ENCODE measurements at regions not wholly inside any gene's neighbourhood (a gene's known extent, or its start where the extent isn't known, plus 50 kb on each side); places are given as distances from the start of the nearest gene placed in this dataset.
"Not testable (repeated sequence)": the region's sequence is repeated elsewhere in the genome, so short reads cannot be mapped to it uniquely, and the experiment has no call there.

DNA sequence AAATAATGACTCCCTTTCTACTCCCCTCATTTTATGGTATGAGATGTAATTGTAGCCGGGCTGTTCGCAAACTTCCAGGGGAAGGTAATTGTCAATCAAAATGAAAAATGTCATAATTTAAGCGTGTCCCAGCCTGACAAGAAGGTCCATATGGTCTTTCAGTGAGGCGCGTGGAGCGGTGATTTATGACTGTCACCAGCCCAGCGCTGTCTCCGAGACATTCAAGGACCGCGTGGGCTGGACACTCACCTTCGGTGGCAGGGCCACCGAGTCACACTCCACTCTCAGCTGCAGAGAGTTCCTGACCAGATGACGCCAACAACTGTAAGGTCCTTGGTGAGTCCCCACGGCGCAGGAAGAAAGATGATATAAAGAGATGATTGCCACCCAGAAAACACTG, 157.7 kb upstream of the TNRC6C start:
- no peak for DNase-seq

DNA sequence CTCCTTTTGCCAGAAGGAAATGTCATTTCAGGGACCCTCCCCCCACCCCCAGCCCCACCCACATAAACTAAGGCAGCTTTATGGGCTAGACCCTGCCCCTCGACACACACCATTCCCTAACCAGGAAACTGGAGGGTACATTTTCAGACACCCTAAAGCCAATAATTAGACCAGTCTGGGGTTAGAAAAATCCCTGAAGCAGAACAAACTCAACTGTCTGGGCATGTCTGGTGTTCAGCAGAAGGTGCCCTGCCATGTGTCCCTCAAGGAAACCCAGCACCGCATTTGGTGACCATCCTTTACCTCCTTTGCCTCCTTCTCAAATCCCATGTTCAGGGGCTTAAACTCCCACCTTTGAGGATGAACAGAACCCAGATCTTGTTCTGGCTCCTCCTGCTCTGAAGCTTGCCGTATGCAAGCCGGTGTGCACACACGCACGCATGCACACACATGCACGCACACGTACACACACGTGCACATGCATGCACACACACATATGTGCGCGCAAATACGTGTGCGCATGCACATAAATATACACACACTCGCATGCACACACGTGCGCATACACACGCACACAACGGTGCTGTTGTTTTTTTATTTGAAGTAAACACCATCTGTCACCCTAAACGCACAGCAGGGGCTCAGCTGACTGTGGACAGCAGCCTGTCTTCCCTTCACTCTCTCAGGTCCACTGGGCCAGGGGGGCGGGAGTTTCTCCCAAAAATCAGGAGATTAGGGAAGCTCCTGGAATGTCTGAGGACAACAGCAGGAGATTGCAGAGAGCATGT, 156.8 kb upstream of the TNRC6C start:
- DNase-seq, result no peak

DNA sequence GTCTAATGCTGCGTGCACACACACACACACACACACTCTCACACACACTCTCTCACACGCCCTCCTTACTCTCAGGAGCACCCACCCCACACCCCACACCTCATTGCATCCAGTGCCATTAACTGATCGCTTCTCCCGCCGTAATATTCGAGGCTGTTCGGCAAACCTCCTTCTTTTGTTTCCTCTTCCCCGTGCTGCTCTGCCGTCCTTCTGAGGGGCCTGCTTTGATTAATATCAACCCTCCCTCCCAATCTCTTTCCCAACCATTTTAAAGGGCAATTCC, 156.2 kb upstream of the TNRC6C start:
- DNase-seq, result no peak

DNA sequence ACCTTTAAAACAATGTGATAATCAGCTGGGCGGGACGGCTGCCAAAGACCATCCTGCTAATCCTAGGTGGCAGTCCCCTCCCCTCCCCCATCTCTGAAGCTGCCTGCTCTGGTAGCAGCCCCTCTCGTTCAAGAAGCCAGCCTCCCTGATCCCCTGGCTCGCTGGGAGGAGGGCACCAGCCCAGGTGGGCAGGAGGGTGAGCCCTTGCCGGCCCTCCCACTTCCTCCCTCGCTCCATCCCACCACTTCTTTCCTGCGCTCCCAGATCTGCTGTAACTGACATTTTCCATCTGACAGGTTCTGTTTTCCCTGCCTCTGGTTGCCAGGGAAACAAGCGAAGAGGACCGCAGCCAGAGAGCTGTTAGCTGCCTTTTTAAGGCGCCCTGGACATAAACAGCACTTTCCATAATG, 155.7 kb upstream of the TNRC6C start:
- DNase-seq, result peak; percentile 57

DNA sequence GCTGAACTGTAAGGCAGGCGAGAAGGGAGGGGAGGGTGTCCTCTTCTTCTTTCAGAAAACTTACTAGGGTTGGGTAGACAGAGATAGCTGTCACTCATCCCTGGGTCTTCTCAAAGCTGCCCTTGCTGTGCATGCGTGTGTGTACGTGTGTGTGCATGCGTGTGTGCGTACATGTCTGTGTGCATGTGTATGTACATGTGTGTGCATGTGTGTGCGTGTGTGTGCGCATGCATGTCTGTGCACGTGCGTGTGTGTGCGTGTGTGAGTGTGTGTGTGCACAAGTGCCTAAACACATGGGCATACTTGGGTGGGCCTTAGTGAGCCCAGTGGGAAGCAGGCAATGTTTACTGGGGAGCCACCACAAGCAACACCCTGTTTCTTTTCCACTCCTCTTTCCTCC, 154.8 kb upstream of the TNRC6C start:
- DNase-seq, result no peak

DNA sequence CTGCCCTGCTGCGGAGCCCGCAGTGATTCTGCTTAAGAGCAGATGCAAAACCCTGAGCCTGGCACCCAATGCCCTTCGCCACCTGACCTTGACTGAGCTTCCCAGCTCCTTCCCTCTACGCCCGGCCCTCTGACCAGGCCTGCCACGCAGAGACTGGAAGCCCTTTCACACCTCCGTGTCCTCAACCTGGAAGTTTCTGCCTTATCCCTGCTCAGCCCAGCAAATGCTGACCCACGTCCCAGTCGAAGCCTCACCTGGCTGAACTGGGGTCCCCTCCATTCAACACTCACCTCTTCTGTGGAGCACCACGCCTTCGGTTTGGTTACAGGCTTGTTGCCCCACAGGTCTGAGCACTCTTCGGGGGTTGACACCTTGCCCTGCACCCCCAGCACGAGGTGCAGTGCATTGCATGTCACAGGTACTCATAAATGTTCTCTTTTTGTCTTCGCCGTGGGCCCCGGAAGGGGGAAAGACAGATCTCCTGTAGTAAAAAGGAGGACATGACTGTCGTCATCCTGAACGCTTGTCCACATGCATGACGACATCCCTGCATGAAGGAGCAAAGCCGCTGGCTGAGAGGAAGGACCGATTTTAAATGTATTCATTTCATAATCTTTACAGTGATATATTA, 153.6 kb upstream of the TNRC6C start:
- DNase-seq, result no peak

DNA sequence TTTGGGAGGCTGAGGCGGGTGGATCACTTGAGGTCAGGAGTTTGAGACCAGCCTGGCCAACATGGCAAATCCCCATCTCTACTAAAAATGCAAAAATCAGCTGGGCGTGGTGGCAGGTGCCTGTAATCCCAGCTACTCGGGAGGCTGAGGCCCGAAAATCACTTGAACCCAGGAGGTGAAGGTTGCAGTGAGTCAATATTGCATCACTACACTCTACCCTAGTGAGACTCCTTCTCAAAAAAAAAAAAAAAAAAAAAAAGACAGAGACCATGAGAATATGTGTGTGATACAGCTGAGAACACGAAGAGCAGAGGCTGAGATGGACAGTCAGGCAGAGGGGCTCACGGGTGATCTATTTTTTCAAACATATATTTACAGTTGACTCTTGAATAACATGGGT, 152.5 kb upstream of the TNRC6C start:
- DNase-seq, result not testable (repeated sequence)

DNA sequence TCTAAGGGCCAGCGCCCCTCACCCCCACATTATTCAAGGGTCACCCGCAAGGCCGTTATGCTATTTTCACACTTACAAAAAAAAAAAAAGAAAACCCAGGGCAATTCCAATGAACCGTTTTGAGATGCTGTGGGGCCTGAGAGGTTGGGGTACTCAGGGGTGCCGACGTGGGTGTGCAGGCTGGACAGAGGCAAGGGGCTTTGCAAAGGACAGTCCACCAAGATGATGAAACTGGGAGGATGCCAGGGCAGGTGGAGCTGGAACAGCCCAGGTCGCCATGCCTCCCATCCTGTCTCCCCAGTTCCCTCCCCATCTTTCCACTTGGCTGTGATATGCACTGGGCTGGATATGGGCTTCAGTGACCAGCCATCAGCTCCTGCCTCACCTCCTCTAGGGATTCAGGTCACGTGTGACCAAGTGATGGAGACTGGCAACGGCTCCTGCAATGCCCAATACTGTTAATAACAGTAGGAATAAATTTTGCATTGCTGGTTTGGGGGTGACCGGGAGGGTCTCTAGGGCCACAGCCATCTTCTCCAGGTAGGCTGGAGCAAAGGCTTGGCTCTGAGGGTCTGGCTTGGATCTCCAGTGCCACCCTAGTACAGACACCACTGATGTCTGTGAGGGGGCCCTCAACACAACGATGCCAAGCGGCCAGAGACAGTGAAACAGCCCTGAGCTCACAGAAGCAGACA, 151.3 kb upstream of the TNRC6C start:
- DNase-seq, result no peak

DNA sequence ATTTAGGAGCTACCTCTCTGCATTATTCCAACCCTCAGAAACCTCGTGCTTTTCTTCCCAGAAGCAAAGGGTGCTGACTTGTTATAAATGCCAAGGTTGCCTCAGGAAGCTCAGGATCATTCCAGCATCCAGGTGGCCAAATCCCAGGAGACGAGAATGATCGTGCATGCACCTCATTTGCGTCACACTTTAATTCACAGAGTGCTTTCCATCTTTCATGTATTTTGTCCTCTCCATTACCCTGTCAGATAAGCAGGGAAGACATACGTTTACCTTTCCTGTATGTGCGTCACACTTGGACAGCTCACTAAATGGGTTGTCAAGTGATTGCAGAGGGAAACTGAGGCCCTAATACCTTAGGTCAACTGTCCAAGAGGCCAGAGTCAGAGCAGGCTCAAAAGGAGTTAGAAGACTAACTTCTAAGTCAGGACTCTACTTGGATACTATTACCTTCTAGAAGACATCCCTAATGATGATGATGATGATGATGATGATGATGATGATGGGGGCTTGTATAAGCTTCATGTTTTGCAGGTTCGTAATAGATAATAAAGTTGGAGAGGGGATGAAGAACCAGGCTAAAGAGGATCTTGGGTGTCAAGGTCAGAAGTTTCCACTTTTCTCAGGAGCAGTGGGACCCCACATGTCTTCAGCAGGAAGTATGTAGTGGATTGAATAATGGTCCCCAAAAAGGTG, 150.6 kb upstream of the TNRC6C start:
- DNase-seq, result no peak

DNA sequence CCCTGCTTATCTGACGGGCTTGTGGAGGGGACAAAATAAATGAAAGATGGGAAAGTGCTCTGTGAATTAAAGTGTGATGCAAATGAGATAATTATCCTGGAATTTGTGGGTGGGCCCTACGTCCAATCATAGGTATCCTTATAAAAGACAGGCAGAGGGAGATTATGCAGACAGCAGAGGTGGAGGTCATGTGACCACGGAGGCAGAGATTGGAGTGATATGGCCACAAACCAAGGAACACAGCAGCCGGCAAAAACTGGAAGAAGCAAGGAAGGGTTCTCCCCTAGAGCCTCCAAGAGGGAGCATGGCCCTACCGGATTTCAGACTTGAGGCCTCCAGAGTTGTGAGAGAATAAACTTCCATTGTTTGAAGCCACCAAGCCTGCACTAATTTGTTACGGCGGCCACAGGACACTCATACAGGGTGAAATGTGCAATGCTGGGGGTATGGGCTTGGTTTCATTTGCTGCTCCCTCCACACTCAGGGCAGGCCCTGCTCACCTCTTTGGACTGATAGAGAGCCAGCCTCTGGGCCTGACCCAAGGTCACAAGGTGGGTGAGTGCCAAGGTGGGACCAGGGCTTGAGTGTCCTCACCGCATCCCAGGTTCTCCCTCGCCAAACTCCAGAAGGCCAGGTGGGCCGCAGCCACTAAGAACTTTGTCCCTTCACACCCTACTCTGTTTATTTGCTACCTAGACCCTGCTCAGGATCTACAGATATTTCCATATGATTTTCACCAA, 149.6 kb upstream of the TNRC6C start:
- no peak for DNase-seq

DNA sequence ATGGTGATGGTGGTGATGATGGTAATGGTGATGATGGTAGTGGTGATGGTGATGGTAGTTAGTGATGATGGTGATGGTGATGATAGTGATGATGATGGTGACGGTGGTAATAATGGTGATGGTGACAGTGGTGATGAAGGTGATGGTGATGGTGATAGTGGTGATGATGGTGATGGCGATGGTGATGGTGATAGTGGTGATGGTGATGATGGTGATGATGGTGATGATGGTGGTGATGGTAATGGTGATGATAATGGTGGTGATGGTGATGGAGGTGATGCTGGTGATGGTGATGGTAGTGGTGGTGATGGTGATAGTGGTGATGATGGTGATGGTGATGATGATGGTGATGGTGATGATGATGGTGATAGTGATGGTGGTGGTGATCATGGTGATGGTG, 148.7 kb upstream of the TNRC6C start:
- no peak for DNase-seq

DNA sequence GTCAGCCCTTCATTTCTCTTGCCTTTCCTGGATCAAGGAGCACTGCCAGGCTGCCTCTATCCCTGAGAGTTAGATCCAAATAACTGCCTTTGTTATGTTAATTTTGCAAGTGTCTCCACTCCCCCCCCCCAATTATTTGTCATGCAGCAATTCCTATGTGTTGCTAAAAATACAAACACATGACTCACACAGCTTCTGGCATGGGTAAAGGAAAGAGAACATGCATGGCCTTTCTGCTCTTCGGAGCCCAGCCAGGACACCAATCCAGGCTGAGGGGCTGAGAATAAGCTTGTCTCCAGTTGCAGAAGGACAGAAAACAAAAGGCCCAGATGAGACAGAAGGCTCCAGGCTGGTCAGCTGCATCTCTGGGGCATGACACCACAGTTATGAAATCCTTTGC, 148.0 kb upstream of the TNRC6C start:
- peak; percentile 90 for DNase-seq

DNA sequence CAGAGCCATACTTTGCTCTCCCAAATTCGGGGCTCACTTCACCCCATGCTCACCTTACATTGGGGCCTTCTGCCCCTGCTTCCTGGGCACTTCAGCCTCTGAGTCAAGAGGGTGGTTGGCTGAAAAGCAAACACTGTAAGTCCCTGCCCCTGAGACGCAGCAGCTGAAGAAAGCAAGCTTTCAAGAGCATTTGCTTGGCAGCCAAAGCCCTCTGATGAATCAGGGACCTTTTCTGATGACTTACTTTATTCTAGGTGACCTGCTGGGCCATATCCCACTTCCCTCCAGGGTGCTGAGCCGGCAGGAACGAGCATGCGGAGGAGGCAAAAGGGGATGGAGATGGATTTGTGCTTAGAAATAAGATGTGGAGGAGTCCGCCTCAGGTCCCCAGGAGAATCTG, 147.0 kb upstream of the TNRC6C start:
- DNase-seq, result no peak

DNA sequence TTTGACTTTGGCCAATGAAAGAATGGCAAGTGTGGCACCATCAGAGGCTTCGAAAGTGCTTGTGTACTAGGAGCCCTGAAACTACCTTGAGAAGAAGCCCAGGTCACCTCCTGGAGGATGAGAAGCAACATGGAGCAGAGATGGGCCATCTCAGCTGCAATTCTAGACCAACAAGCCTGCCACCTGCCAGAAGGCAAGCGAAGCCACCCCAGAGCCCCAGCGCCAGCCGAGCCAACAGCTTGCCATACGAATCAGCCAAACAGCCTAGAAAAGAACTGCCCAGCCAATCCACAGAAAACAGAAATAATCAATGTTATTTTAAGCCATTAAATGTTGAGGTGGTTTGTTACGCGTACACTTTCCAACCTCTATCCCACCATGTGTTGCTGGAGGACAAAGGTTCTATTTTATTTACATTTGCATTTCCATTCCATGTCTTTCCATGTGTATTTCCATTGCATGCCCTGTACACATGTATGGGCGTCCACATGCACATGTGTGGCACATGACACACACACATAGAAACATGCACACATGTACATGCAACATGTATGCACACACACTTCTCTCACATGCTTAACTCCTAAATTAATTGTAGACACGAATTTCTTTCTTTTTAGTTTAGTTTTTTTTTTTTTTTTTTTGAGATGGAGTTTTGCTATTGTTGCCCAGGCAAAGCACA, 144.3 kb upstream of the TNRC6C start:
- DNase-seq, result no peak

DNA sequence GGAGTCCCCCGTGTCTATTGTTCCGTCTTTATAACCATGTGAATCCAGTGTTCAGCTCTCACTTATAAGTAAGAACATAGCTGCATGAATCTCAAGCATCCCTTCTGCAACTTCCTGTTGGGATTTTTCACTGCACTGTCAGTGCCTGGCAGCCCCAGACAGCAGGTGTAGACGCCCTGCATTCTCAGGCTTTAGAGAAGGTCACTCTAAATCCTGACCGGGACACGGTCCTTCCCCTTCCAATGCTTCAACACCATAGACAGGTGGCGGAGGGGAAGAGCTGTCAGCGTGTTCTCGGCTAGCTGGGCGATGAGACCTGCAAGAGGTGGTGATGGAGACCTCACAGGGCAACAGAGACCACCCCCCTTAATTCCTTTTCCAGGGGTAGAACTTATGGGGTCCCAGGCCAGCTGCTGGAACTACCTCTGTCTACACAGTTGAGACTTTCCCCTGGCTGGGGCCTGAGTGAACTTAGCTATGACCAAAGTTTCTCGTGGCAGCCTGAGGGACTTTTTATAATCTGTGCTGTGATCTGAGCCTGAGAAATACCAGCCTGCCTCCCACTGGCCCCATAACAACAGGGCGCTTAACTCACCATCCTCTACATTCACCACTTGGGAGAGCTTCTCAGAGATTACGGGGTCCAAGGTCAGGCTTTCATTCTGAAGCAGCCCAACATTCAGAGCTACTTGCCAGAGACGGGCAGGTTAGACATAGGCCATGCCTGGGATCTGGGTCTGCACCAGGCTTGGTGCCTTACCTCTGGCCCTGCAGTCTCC, 143.2 kb upstream of the TNRC6C start:
- DNase-seq, result no peak

DNA sequence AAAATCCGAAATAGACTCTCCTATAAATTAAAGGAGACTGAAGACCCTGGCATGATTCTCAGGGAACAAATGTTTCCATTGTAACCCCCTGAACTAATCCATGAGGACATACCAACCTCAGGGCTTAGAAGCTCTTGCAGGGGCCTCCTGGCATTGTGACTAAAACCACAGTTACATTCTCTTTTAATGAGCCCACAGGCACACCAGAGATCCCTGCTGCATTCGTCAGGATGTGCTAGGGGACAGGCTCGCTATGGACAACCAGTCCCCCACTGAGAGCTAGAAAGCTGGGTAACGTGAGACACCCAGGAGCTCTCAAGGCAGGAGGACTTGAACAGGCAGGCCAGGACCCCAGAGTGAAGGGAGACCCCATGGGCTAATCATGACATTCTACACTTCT, 140.6 kb upstream of the TNRC6C start:
- no peak for DNase-seq

DNA sequence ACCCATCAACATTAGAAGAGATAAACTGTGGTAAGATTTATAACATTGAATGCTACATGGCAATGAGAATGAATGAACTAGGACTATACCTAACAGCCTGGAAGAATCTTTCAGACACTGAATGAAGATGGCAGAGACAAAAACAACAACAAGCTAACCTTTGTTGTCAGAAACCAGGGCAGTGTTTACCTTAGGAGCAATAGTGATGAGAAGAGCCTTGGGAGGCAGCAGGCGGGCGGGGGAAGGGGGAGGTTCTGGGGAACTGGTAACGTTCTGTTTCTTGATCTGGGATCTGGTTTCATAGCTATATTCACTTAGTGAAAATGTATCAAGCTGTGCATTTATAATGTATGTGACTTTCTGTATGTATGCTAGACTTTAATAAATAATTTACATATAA, 139.0 kb upstream of the TNRC6C start:
- no peak for DNase-seq

DNA sequence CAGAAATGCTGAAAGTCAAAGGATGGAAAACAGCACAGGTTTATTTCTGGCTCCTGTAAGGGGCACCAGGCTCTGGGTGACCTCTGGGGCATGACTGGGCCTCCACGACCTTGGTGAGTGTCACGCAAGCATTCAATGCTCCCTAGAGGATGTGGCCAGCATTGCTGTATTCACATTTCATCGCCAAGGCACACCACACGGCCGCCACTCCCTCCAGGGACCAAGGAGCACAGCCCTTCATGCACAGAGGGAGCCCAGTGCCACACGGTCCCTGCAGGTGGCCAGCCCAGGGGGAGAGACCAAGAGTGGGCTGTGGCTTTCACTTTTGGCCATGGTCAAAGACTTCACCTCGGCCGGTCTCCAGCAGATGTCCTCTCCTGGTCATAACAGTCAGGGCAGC, 137.4 kb upstream of the TNRC6C start:
- DNase-seq, result no peak

DNA sequence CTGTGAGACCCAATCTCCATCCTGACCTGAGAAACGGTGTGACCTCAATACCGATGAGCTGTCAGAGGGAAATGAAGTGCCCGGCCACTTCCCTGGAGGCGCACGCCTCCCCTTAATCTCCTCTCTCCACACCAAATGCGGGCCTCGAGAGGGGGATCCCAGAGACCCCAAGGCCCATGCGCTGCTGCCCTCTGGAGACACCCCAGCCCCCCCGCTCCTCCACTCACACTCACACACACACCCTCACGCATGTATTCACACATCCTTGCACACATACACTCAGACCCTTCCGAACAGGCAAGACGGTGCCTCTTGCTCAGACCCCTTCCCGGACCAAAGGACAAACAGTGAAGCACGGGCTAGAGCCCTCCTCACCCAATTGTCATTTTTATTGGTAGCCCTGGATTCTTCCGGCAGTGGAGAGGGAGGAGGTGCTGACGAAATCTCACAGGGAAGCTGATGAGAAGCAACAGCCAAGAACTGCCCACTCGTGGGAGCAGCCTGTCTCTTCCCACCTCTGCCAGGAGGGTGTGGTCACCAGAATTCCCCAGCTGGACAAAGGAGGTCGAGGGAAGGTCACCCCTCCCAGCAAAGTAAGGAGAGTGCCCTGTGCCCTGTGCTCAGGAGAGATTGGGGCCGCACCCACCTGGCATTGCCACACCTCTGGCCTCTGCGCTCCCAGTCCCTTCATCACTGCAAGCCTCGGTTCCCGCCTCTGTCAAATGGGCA, 136.0 kb upstream of the TNRC6C start:
- no peak for DNase-seq

DNA sequence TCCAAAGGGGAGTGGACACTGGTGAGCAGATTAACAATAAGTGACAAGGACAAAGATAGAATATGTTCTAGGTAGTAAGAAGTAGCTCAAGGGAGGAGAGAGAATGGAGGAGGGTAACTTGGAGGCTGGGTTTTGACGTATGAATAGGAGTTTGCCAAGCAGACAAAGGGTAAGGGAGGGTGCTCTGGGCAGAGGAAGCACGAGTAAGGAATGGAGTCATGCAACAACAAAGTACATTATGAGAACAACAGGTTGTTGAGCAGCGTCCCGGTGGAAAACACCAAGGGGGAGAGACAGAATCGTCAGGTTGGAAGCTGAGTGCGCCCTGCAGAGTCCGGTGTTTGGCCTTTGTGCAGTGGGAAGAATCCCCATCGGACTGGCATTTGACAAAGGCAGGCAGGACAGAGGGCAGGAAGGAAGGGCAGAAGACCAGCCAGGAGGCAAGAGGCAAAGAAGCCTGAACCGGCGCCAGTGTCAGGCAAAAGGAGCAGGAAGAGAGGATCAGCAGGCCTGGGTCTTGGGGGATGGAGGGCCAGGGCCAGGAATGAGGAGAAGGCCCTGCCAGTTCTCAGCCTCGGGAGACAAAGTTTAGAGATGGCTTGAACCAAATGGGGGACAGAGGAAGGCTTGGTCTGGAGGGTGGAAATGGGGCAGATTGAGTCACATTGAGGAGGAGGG, 134.3 kb upstream of the TNRC6C start:
- DNase-seq, result no peak

Measured in skin of body (tissue), 1 donor.